NCI-H446 (cell line): ENCODE measurements at regions not wholly inside any gene's neighbourhood (a gene's known extent, or its start where the extent isn't known, plus 50 kb on each side); places are given as distances from the start of the nearest gene placed in this dataset.
"Not testable (repeated sequence)": the region's sequence is repeated elsewhere in the genome, so short reads cannot be mapped to it uniquely, and the experiment has no call there.

ENCODE experiments used
- DNase-seq, 2 experiments: peaks; one replicate each; lab custom pipeline; 2025; lab: John Stamatoyannopoulos, UW

DNA sequence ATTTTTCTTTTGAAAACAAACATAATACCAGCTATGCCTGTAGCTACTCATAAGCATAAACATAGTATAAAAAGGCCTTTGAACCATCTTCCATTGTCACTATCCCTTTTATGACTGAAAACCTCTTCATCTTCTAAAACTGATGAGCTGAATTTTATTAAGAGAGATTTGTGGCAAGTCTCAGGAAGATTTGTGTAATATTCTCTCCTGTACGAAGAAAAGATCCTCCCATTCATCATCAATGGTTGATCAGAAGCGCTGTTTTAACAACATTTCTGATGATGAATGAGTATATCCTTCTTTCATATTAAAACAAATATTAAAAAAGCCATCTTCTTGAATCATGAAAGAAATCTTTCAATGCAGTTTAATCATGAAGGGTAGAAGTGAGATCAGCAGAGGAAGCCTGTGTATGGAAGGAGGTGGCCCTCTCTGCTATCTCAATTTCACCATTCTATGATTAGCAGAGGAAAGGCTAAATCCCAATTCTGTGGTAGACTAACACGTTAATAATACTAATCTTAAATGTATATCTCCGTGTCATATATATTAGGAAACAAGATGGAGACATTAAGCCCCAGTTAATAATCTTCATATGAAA lies 430.2 kb downstream of the FRK start:
- no peak for DNase-seq

DNA sequence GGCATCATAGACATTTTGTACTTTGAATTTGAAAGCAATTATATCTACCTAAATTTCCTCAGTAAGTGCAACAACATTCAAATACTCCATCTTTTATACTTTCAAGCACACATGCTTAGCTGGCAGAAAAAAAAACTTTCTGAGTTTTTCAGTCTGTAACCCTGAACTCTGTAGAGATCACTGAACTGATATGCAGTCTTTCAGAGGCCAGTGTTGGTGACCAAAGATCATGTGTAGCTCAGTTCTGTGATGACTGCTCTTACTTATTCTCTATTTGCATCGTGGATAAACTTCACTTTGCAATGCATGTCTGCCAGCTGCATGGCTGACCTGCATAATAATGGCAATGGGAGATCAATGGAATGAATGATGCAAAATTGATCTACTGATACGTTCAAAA lies 431.3 kb downstream of the FRK start:
- DNase-seq: no peak

DNA sequence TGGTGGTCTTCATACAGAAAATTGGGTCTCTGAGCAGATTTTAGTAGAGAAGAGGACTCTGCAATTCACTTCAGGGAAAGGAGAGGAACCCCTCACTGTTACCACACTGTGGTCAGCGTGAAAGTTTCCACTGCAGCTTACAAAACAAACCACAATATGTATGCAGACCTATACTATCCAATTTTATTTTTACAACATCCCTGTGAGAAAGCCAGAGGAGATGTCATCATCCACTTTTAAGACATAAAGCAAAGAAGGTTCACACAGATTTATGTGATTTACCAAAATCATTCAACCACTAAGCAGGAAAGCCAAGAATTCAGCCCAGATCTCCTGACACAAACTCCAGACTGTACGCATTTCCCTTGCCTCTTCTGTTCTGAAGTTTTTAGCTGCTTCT lies 442.4 kb downstream of the FRK start:
- no peak for DNase-seq

DNA sequence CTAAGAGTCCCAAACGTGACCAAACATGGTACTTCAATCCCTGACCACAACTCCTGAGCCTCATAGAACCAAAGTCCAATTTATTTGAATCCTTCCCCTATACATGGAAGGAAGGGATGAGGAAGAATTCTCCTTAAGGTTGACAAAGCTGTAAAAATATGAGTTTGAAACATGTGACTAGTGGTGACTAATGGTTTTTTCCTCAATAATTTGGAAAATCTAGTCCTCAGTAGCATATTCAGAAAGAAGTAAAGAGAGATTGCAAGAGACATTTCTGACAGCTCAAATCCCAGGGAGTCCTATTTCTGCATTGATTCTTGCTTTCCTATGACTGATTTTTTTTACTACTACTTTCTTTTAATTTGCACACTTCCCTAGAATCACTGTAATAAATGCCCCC lies 443.7 kb downstream of the FRK start:
- no peak for DNase-seq

DNA sequence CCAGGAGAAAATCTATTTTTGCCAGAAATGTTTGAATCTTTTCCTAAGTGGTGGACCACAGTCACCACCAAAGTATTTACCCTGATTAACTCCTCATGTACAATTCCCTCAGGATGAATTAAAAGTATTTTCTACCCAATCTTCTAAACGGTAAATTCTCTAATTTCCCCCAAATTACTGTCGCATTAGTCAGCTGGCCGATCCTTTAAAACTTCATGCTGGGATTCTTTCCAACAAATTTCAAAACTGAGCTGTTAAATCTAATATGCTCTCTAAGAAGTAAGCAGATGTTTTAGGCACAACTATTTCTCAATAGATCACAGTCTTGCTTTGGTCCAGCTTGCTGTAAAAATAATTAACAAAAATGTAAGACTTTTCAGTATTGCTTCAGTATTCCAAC lies 447.2 kb downstream of the FRK start:
- peak in 1 of 2 experiments; percentile 22 for DNase-seq

DNA sequence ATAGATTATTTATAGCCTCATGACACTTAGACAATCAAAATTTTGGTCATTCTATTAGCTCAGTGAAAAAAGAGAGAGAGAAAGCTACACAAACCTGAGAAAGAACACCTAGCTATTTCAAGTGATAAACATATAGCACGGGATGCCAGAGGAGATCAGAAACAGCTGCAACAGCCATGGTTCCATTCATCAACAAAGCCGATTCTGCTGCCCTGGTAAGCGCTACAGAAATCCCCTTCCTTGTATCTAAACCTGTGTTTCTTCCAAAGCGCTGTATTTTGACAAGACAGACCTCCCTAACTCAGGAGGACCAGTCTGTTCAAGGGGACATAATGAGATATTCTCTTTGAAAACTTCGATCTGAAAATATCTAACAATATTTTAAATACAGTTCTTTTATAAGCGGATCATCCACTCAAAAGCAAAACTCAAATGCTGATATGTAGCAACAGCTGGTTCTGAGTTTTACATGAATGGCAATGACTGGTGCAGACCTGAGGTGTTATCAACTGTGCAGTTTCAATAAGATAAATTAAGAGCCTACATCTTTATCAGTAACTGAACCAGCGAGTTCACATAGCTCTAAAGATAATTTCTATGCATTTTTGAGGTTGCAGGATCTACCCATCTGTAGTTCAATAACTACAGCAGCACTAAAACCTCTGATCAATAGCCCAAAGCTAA lies 447.8 kb downstream of the FRK start:
- no peak for DNase-seq

DNA sequence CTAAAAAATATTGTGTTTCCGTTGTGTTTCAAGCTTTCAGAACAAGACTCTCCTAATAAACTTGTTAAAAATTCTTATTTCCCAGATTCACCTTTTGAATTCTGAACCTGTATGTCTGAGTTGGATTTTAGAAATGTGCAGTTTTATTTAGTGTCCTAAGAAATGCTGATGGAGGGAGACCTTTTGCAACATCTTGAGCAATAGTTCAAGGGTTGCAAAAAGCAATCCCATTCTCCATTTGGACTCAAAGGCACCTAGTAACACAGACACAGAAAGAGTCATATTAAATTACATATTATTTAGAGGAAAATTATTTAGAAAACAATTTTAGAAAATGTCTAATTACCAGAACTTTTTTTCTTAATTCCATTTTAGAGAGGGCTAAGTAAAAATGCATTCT lies 448.5 kb downstream of the FRK start:
- no peak for DNase-seq

DNA sequence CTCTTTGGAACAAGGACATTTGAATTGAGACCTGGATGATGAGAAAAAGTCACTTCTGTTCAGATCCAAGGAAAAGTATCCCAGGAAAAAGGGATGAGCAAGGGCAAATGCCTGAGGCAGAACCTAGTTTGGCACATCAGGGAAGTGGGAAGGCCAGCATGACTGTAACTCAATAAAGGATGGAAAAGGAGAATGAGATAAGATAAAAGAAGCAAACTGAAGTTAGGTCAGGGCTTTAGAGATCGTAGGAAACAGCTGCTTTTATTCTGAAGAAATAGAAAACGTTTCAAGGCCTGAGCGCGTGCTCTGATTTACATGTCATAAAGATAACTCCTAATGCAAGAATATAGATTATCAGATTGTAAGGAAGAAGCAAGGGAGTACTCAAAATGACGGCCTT lies 450.0 kb downstream of the FRK start:
- DNase-seq: no peak

DNA sequence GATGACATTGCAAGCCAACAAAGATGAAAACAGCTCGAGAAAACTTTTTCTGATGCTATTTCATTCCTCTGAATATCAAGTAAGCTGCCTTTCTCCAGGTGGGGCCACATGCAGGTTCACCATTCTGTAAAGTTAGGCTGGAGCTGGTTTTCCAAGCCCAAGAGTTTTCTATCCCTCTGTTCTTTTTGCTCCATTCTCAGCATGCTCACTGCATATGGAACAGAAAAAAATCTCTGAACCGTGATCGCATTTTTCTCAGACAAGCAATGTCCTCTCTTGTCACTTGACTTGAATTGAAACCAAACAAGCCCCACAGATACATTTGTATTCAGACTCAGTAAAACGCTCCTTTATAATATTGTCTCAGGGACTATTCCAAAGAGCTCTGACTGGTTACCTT lies 451.6 kb downstream of the FRK start:
- no peak for DNase-seq

DNA sequence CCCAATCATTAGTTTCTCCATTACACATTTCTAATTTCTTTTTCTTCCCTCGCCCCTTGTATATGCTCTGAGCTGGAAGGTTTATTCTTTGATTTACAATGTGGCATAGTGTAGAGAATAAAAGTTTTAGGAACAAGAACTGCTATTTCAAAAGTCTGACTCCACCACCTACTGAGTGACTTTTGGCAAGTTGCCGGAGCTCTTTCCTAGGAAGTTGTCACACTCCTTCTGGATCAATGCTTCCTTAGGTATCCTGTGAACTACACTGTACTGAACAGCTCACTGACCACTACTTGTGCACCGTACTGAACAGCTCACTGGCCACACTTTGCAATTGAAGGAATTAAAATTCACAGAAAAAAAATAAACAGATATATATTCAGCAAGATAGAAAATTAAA lies 458.2 kb downstream of the FRK start:
- DNase-seq: peak in 1 of 2 experiments; percentile 24

DNA sequence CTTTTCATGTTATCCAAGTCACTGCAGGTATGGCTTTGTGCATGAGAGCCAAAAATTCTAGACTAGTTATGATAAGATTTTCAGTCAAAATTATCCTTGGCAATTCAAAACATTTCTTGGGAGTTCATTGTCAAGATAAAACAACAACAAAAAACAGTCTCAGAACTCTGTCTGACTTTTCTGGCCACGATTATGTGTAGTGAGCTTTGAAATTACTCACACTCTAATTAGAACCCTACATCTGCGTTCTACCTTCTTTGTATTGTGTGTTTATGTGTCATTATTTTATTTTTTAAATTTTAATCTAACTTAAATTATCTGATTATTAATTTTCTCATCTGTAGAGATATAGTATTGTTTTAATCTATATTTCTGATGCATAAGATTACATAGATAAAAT lies 459.2 kb downstream of the FRK start:
- no peak for DNase-seq

DNA sequence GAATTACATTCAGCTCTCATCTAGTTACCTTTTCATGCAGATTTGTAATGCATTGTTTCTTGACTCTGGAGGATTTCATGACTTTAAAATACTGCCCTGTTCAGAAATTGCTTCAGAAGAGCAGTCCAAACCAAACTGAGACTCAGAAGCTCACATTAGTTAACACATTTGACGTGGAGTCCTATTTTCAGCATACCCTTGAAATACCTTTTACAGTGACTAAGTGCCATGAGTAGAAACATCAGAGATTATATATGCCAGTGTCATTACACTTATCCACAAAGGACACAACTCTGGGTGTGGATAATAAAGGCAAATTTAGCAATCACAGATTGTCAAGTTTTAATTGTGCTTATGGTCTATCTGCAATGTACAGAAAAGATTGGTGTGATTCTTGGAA lies 459.6 kb downstream of the FRK start:
- no peak for DNase-seq

DNA sequence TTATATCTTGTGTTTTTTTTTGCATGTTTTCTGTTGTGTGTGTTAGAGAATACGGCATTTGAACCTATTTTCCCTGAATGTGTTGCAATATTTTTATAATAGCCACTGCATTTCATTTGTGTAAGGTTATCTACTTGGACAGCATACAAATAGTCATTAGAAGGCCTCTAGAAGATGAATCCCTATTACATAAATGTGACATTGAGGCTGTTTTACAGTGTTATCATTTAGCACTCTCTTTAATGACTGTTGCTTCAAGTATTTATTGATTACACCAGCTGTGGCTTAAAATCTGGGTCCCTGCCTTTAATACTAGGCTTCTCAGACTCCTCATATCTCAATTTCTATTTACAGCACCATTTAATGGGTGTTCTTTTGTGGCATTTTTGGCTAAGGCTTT lies 465.8 kb downstream of the FRK start:
- no peak for DNase-seq

DNA sequence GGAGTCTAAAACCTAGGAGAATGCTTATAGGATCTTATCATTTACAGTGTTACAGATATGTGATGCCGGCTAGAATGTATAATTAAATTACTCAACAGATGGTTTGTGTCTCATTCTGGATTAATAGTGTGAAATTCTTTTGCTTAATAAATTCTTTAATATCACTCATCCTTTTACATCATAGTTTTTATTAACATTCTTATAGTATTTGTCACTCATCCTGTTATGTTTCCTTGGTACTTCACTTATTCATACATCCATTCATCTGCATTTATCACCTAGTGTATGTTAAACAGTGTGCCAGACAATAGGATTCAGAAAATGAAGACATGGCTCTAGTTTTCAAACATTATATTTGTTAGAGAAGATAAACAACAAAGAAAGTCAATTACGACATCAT lies 468.7 kb downstream of the FRK start:
- DNase-seq: no peak

DNA sequence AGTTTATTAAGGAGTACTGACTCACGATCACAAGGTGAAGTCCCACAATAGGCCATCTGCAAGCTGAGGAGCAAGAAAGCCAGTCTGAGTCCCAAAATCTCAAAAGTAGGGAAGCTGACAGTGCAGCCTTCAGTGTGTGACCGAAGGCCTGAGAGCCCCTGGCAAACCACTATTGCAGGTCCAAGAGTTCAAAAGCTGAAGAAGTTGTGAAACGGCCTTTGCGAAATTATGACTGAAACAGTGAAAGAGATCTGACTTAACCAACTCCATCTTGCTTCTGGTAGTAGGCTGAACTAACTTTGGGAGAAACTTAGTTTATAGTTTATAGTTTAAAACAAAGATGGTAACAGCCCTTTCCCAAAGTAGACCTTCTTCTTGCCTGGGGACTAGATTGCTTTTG lies 471.6 kb downstream of the FRK start:
- DNase-seq: not testable (repeated sequence)

DNA sequence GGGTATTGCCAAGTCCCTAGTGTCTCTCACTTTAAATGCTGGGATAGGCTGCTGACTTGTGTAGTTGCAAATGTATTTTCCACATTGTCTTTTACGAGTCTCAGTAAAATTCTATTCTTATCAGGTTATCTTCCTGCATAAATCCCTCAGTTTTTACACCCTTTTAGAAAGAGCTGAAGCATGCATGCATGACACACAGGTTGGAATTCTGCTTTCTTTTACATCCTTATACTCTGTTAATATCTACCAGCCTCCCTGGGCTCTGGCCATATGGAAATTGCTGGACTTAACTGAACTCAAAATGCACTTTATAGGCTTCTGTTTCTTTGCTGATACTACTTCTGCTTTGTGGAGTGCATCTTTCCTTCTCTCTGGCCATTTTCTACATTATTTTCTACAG lies 477.4 kb downstream of the FRK start:
- no peak for DNase-seq

DNA sequence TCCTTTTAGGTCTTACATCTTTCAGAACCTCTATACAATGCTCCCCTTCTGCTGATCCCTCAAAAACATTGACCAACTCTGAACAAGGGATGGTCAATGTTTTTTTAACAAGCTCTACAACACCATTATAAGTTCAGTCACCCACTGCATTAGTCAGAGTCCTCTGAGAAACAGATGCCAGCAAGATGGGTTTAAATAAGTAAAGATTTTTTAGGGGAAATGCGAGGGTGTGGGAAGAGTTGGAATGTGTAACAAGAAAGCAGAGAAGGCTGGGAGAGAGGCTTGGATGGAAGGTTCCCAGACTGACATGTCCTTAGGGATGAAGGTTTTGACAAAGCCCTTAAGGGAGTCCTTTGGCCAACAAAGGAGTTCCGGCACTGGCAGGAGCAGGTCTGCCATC lies 478.3 kb downstream of the FRK start:
- DNase-seq: no peak

DNA sequence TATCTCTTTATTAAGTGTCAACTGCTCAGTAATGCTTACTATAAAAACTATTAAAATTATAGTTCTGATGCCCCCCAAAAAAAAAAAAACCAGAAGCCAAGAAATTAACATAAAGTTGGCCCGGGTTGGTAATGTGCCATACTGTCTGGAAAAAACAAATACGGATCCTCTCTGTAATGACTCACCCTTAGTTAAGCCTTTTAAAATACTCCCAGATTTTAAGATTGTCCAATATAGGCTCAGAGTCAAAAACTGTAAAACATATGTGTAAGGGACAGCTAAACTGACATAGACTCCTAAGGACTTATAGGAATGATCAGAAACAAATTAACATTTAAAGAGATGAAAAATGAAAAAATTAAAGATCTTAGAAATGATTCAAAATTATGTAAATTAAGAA lies 481.1 kb downstream of the FRK start:
- not testable (repeated sequence) for DNase-seq

DNA sequence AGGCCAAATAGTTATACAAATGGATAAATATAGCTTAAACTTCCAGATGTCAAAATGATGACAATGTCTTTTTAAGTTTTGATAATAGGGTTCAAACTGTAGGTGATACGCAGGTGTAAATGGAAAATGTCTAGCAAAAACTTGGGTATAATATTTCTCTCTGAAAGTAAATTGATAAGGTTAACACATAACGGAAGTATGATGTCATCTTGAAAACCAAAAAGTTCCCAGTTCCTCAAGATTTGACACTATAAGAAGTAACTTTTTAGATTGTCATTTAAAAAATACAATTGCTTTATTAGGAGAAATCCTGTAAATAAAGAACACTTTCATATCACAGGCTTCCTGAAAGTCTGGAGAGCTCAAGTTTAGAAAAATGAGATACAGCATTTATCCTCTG lies 483.4 kb downstream of the FRK start:
- no peak for DNase-seq

DNA sequence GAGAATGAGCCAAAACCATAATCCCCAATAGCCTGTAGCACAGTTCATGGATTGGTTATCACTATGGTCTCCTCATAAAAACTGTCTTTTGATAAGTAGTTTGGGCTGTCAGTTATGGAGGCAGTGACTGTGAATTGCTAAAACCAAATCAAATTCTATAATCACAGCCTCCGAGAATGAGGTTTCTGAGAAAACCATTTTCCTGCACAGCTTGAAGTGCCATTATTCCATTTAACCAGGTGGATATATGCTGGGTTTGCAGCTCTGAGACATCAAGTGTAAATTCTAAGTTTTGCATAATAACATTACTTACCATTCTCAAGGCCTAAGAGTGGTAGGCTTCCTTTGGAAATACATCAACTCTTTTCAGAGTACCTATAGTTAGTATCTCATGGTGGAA lies 485.4 kb downstream of the FRK start:
- DNase-seq: no peak

DNA sequence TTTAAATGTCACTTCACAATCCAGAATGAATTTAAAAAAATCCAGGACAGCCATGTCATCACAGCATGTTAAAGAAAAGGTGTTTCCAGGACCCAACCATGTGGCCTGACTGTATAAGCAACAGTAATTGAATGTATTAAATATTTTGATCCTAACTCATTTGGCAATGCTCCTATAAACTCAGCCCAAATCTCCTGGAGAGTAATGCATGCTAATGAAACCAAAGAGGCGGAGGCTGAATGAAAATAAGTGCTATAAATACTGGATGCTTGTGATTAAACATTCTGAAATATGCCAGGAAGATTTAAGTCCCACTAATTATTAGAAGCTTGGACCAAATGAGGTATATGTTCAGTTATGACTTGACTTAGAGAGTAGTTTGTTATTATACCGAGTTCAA lies 486.8 kb downstream of the FRK start:
- DNase-seq: no peak

DNA sequence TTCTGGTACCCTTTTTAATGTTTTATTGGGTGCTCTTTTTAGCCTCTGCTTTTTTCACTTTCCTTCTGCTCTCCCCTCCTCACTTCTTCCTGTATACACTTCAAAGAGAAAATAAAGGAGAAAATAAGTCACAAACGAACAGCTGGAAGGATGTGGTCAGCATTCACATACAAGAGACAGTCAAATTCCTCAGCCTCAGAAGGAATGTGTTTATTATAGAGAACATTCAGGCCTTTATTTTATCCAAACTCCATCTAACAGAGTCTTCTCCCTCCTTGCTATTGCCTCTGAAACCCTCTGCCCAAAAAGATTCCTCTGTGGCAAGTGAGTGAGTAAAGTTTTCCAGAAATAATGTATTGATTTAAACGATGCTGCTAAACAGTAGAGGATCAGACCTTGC lies 490.4 kb downstream of the FRK start:
- no peak for DNase-seq

DNA sequence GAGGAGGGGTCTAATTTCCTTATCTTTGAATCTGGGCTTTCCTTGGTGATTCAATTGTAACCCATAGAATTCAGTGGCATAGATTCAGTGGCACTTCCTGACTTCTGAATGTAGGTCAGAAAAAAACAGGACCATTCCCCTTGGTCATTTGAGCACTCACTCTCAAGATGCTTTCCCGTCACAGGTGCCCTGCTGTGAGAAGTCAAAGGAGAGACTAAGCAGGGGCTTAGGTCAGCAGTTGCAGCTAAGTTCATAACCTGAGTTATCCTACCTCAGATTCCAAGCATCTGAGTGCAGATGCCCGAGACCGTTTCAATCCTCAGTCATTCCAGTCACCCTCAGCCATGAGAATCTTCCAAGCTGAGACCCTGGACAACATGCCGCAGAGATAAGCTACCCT lies 506.6 kb downstream of the FRK start:
- DNase-seq: no peak

DNA sequence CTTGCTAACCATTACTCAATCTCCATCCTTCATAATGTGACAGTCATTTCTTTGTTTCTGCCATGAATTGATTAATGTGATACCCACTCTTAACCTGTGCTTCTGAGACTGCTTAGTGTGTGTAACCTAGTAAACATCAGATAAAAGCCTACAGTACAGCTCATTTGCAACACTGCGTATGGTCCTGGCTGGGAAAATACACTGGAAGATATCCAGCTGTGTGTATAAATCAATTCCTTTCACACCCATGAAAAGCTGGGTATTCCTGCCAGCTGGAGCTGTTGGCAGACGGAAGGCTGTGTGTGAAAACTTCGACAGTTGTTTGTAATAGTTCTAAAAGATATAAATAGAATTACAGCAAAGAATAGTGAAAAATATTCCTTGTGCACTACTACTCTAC lies 509.2 kb downstream of the FRK start:
- peak; percentile 53 to 83 for DNase-seq

DNA sequence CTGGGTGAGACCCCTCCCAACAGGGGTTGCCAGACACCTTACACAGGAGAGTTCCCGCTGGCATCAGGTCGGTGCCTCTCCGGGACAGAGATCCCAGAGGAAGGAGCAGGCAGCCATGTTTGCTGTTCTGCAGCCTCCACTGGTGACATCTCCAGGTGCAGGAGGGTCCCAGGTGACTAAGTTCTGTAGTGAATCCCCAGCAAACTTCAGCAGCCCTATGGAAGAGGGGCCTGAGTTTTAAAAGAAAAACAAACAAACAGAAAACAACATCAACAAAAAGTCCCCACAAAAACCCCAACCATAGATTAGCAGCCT lies 515.1 kb downstream of the FRK start:
- no peak for DNase-seq
